ENCODE measurements at regions not wholly inside any gene's neighbourhood (a gene's known extent, or its start where the extent isn't known, plus 50 kb on each side); places are given as distances from the start of the nearest gene placed in this dataset.

DNA sequence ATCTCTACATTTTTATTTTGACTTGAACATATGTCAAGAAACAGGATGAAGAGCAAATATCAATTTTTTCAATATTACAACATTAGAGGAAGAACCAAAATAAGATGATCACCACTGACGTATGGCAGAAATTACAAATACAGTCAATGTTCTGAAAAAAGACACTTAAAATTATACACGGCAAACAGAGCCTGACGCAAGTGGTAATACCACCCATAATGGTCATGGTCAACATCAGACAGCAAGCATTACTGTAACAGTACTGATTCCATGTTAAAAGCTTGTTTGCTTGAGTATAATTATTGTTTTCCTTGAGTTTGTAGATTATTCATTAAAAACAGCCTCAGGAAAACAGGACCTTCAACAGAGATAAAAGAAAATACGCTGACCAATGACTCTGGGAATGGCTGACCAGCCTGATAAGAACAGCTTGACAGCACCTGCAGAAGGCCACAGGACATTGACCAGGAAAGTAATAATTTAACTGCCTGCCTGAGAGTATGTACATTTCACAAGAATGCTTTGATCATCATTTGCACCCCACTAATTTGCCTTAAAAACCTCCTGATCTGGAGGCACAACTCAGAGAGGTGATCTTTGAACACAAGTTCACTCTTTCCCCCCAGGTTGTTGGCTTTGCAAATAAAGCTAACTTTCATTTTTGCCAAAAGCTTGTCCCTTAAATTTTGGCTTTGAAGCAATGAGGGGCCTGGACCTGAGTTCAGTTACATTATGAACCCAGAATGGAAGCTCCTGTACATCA lies 187.3 kb downstream of the IPO8 start:
- Histone ChIP-seq H3K4me2 (replicated peaks; ENCODE audit: low read depth, low read length, poor library complexity, severe bottlenecking) (no peak overlapping the region), H3K79me2 (ENCODE audit: control insufficient read depth, insufficient read depth, low read length) (no peaks in the 10 kb centered on the region), H3K27me3 (replicated peaks in 1 of 4; ENCODE audit: control extremely low read depth in 1 of 4, control insufficient read depth in 3 of 4, insufficient read depth in 4 of 4, low read length in 3 of 4) (no peaks in the 10 kb centered on the region), H3K4me1 (ENCODE audit: control insufficient read depth in 2 of 2, insufficient read depth in 2 of 2, low read length in 2 of 2) (no peaks in the 10 kb centered on the region), H3K27ac (ENCODE audit: low read length in 2 of 2) (no peak overlapping the region), H3K36me3 (replicated peaks in 1 of 2; ENCODE audit: control extremely low read depth in 1 of 2, control insufficient read depth in 1 of 2, extremely low read depth in 1 of 2, insufficient read depth in 2 of 2, low read length in 1 of 2) (no peaks in the 10 kb centered on the region), H3K4me3 (ENCODE audit: control extremely low read depth in 1 of 5, extremely low read depth in 1 of 5, insufficient read depth in 1 of 5, low read depth in 2 of 5, low read length in 4 of 5) (no peak overlapping the region), H4K20me1 (ENCODE audit: control insufficient read depth, insufficient read depth, low read length, poor library complexity, severe bottlenecking) (no peaks in the 10 kb centered on the region), H2AFZ (ENCODE audit: insufficient read depth, low read depth, low read length, poor library complexity, severe bottlenecking) (no peak overlapping the region), H3K9me3 (ENCODE audit: control extremely low read depth in 1 of 3, control insufficient read depth in 2 of 3, insufficient read depth in 1 of 3, low read length in 2 of 3) (no peaks in the 10 kb centered on the region), H3K9ac (ENCODE audit: low read length) (no peak overlapping the region)
- ATAC-seq (ENCODE audit: low read depth) (no peak), DNase-seq (no peak)
- ChIA-PET POLR2A (no interaction called here), CTCF (no interaction called here)
- intact Hi-C loops (cut with micrococcal nuclease) = no loop called here
- no peaks in the 10 kb centered on the region for H3K9me3 Mint-ChIP-seq (ENCODE audit: insufficient read depth)
- H3K4me3 Mint-ChIP-seq = no peak overlapping the region
- H3K4me1 Mint-ChIP-seq = no peaks in the 10 kb centered on the region
- H3K27me3 Mint-ChIP-seq = no peaks in the 10 kb centered on the region
- no peak overlapping the region for H3K27ac Mint-ChIP-seq
- no CpG with 5 or more reads among the region's 4 CpGs for WGBS (ENCODE audit: insufficient coverage)
- TF ChIP-seq, protein P1, sequence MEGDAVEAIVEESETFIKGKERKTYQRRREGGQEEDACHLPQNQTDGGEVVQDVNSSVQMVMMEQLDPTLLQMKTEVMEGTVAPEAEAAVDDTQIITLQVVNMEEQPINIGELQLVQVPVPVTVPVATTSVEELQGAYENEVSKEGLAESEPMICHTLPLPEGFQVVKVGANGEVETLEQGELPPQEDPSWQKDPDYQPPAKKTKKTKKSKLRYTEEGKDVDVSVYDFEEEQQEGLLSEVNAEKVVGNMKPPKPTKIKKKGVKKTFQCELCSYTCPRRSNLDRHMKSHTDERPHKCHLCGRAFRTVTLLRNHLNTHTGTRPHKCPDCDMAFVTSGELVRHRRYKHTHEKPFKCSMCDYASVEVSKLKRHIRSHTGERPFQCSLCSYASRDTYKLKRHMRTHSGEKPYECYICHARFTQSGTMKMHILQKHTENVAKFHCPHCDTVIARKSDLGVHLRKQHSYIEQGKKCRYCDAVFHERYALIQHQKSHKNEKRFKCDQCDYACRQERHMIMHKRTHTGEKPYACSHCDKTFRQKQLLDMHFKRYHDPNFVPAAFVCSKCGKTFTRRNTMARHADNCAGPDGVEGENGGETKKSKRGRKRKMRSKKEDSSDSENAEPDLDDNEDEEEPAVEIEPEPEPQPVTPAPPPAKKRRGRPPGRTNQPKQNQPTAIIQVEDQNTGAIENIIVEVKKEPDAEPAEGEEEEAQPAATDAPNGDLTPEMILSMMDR (IDR thresholded peaks at IDR 0.05) = no peak
- TF ChIP-seq EZH2 (IDR thresholded peaks at IDR 0.05; ENCODE audit: borderline replicate concordance, insufficient read depth, low read depth, low read length, poor library complexity, severe bottlenecking) = no peak

DNA sequence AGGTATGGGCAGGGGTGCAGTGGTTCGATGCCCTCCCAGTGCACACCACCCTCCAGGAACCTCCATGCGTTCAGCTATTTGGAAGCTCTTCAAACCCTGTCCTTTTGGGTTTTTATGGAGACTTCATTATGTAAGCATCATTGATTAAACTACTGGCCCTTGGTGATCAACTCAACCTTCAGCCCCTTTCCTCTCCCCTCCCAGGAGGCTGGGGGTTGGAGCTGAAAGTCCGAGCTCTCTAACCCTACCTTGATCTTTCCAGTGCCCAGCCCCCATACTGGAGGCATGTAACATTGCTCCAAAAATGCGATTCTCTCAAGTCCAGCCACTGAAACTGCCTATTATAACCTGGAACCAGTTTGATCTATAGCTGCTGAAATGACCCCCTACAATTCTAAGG lies 188.1 kb downstream of the IPO8 start:
- no peaks in the 10 kb centered on the region for H3K4me1 Mint-ChIP-seq
- Histone ChIP-seq H3K4me2 (replicated peaks; ENCODE audit: low read depth, low read length, poor library complexity, severe bottlenecking) (no peak overlapping the region), H3K4me1 (ENCODE audit: control insufficient read depth in 2 of 2, insufficient read depth in 2 of 2, low read length in 2 of 2) (no peaks in the 10 kb centered on the region), H4K20me1 (ENCODE audit: control insufficient read depth, insufficient read depth, low read length, poor library complexity, severe bottlenecking) (no peaks in the 10 kb centered on the region), H3K36me3 (replicated peaks in 1 of 2; ENCODE audit: control extremely low read depth in 1 of 2, control insufficient read depth in 1 of 2, extremely low read depth in 1 of 2, insufficient read depth in 2 of 2, low read length in 1 of 2) (no peaks in the 10 kb centered on the region), H3K79me2 (ENCODE audit: control insufficient read depth, insufficient read depth, low read length) (no peaks in the 10 kb centered on the region), H3K4me3 (ENCODE audit: control extremely low read depth in 1 of 5, extremely low read depth in 1 of 5, insufficient read depth in 1 of 5, low read depth in 2 of 5, low read length in 4 of 5) (no peak overlapping the region), H3K9me3 (ENCODE audit: control extremely low read depth in 1 of 3, control insufficient read depth in 2 of 3, insufficient read depth in 1 of 3, low read length in 2 of 3) (no peaks in the 10 kb centered on the region), H3K9ac (ENCODE audit: low read length) (no peak overlapping the region), H2AFZ (ENCODE audit: insufficient read depth, low read depth, low read length, poor library complexity, severe bottlenecking) (no peak overlapping the region), H3K27me3 (replicated peaks in 1 of 4; ENCODE audit: control extremely low read depth in 1 of 4, control insufficient read depth in 3 of 4, insufficient read depth in 4 of 4, low read length in 3 of 4) (no peaks in the 10 kb centered on the region), H3K27ac (ENCODE audit: low read length in 2 of 2) (no peak overlapping the region)
- H3K27me3 Mint-ChIP-seq = no peaks in the 10 kb centered on the region
- CTCF ChIA-PET = no interaction called here
- no peaks in the 10 kb centered on the region for H3K9me3 Mint-ChIP-seq (ENCODE audit: insufficient read depth)
- no peak for DNase-seq
- ATAC-seq (ENCODE audit: low read depth) = no peak
- H3K27ac Mint-ChIP-seq = no peak overlapping the region
- WGBS (ENCODE audit: insufficient coverage) = 81% methylated on average over 2 of the region's 4 CpGs
- POLR2A ChIA-PET = no interaction called here
- intact Hi-C loops (cut with micrococcal nuclease) = no loop called here
- no peak overlapping the region for H3K4me3 Mint-ChIP-seq
- TF ChIP-seq EZH2 (IDR thresholded peaks at IDR 0.05; ENCODE audit: borderline replicate concordance, insufficient read depth, low read depth, low read length, poor library complexity, severe bottlenecking) = no peak
- TF ChIP-seq, protein P1 (IDR thresholded peaks at IDR 0.05) = no peak
